DOHH2 (cell line): ENCODE measurements at regions not wholly inside any gene's neighbourhood (a gene's known extent, or its start where the extent isn't known, plus 50 kb on each side); places are given as distances from the start of the nearest gene placed in this dataset.

ENCODE experiments used
- CTCF ChIP-seq: fragments of 200-600 bp; sonication (generic); IDR thresholded peaks from one replicate; pipeline ENCODE4 v1.5.1; 2014; ENCODE audit warnings: antibody characterized with exemption, mild to moderate bottlenecking, low read depth, low read length; ENCODE audit not compliant: poor library complexity, severe bottlenecking
- EZH2phosphoT487 ChIP-seq: fragments of 200-600 bp; sonication (generic); IDR thresholded peaks from 2 replicates; pipeline ENCODE4 v1.6.1; 2017; ENCODE audit warnings: borderline replicate concordance, mild to moderate bottlenecking, antibody characterized with exemption, low read length, moderate library complexity, mixed read lengths

- TF ChIP-seq CTCF (no peak), EZH2phosphoT487 (no peak)
These were observed 60.7 kb upstream of the ATP5PO start for GRCh38 chr21:33976082-33977016.
